ENCODE measurements at regions not wholly inside any gene's neighbourhood (a gene's known extent, or its start where the extent isn't known, plus 50 kb on each side); places are given as distances from the start of the nearest gene placed in this dataset.

DNA sequence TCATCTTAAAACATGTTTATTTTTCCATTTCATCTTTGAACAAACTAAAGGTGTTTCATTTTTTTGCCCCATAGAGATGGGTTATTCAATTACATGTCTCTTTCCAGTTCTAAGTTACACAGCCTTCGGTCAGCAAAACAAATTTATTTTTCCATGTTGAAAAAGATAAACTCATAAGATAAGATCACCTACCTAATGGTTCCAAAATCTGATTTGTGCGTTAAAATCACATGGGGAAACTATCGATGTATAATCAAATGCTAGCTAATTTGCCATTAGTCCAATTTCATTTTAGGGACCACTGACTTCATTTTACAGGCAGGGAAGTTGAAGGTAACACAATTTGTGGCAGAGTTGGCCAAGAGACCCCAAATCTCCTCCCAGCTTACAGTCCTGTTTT is 67.2 kb upstream of the ACSL1 start:
- Histone ChIP-seq H3K27ac (ENCODE audit: poor library complexity, severe bottlenecking) (no peak overlapping the region), H3K4me1 (ENCODE audit: insufficient read depth, poor library complexity, severe bottlenecking) (no peaks in the 10 kb centered on the region), H3K27me3 (ENCODE audit: insufficient read depth, poor library complexity, severe bottlenecking) (no peaks in the 10 kb centered on the region), H3K36me3 (ENCODE audit: low read depth) (no peaks in the 10 kb centered on the region), H3K9me3 (ENCODE audit: severe bottlenecking) (no peaks in the 10 kb centered on the region), H3K4me3 (ENCODE audit: severe bottlenecking) (no peak overlapping the region)
- ATAC-seq (ENCODE audit: low read depth) (no peak), DNase-seq (ENCODE audit: low spot score) (no peak)
- TF ChIP-seq, protein P1, sequence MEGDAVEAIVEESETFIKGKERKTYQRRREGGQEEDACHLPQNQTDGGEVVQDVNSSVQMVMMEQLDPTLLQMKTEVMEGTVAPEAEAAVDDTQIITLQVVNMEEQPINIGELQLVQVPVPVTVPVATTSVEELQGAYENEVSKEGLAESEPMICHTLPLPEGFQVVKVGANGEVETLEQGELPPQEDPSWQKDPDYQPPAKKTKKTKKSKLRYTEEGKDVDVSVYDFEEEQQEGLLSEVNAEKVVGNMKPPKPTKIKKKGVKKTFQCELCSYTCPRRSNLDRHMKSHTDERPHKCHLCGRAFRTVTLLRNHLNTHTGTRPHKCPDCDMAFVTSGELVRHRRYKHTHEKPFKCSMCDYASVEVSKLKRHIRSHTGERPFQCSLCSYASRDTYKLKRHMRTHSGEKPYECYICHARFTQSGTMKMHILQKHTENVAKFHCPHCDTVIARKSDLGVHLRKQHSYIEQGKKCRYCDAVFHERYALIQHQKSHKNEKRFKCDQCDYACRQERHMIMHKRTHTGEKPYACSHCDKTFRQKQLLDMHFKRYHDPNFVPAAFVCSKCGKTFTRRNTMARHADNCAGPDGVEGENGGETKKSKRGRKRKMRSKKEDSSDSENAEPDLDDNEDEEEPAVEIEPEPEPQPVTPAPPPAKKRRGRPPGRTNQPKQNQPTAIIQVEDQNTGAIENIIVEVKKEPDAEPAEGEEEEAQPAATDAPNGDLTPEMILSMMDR (IDR thresholded peaks at IDR 0.05; ENCODE audit: poor library complexity, severe bottlenecking) = no peak

DNA sequence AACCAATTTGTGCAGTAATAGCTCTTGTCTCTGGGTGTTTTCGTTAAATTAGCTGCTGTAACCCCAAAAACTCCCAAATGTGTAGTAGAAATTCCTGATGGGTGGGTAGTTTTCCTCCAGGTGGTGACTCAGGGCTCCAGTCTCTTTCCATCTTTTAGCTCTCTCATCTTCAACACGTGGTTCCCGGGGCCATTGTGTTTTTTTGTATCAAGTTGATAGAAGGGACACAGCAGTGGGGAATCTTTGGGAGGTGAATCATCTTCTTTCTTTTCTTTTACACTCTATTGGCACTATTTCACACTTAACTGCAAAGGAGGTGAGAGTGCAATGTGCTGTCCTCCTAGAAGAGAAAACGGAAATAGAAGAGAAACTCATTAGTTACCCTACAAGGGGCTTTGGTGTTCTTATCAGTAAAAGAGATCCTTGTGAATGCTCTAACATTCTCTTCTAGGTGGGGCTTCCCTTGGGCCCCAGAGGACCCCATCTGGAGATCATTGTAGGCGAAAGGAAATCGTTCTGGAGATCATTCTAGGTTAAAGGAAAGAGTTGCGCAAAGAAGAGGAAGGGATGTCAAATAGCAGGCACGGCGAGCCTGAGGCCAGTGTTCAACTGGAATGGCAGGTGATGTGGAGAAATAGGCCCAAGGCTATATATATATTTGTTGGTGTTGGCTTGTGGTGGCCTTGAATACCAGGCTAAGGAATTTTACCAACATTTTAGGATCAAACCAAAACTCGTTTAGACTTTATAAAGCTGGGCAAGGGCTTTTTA is 68.2 kb upstream of the ACSL1 start:
- TF ChIP-seq, protein P1 (IDR thresholded peaks at IDR 0.05; ENCODE audit: poor library complexity, severe bottlenecking) = no peak
- H3K27ac ChIP-seq (ENCODE audit: poor library complexity, severe bottlenecking) = no peak overlapping the region
- H3K4me1 ChIP-seq (ENCODE audit: insufficient read depth, poor library complexity, severe bottlenecking) = no peaks in the 10 kb centered on the region
- H3K27me3 ChIP-seq (ENCODE audit: insufficient read depth, poor library complexity, severe bottlenecking) = no peaks in the 10 kb centered on the region
- no peak for DNase-seq (ENCODE audit: low spot score)
- H3K36me3 ChIP-seq (ENCODE audit: low read depth) = no peaks in the 10 kb centered on the region
- no peaks in the 10 kb centered on the region for H3K9me3 ChIP-seq (ENCODE audit: severe bottlenecking)
- no peak for ATAC-seq (ENCODE audit: low read depth)
- H3K4me3 ChIP-seq (ENCODE audit: severe bottlenecking) = no peak overlapping the region

DNA sequence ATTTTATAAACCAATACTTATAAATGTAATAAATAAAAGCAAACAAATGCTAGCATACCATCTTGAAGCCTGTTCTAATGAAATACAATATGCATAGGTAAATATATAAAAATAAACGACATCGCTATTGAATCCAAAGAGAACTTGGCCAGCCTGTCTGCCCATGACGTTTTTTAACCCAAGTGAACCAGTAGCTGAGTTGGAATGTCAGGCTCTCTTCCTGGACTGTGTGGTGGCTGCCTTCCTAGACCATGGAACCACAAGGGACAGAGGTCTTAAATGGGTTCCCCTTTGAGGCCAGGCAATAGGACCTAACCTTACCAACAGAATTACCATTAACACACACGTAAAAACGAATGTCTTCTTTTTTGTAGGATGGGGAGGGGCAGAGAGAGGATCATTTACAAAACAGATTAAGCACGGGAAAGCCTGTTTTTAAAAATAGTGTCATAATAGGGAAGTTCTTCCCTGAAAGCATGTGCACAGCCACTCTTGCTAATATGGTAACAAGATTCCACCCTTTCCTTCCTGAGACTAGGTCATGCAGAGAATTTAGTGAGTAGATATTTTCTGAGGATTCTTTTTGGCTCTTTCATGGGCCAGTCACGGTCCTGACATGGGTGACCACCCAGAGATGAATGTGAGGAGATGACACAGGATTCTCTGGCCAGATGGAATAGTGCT is 69.4 kb upstream of the ACSL1 start:
- H3K27me3 ChIP-seq (ENCODE audit: insufficient read depth, poor library complexity, severe bottlenecking) = no peaks in the 10 kb centered on the region
- TF ChIP-seq, protein P1 (IDR thresholded peaks at IDR 0.05; ENCODE audit: poor library complexity, severe bottlenecking) = no peak
- no peaks in the 10 kb centered on the region for H3K4me1 ChIP-seq (ENCODE audit: insufficient read depth, poor library complexity, severe bottlenecking)
- no peak overlapping the region for H3K4me3 ChIP-seq (ENCODE audit: severe bottlenecking)
- H3K27ac ChIP-seq (ENCODE audit: poor library complexity, severe bottlenecking) = no peak overlapping the region
- DNase-seq (ENCODE audit: low spot score) = no peak
- no peaks in the 10 kb centered on the region for H3K36me3 ChIP-seq (ENCODE audit: low read depth)
- no peak for ATAC-seq (ENCODE audit: low read depth)
- no peaks in the 10 kb centered on the region for H3K9me3 ChIP-seq (ENCODE audit: severe bottlenecking)

DNA sequence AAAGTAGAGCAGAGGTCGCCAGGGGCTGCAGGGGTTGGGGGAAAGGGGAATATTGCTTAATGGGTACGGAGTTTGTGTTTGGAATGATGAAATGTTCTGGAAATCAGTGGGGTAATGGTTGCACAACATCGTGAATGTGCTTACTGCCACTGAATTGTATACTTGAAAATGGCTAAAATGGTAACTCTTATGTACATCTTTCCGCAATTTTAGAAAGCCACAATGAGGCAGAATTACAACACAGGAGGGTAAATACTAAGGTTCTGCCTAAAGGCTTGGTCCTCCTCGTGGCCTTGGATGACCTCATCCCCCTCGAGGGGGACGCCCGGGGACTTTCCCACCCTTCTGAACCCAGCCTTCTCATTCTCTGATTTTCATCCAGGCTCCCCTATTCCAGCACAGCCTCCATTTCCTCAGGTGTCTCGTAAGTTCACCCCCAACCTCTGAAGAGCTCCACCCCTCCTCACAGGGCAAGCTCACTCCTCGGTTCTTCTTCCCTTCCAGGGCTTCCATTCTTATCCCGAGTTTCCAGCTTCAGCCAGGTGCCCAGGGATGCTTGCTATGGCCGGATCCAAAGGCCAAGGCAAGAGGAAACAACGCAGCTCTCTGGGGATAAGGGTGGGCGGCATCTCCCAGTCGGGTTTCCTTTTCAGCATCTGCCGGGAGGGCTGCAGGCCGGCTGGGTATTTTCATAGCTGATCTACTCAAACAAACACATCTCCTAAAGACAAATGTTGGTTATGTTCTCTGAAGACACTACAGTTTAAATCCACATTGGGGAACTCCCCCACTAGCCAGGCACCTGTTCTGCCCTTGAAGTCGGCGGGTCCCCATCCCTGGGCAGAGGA is 71.3 kb upstream of the ACSL1 start:
- ATAC-seq (ENCODE audit: low read depth) = no peak
- no peaks in the 10 kb centered on the region for H3K4me1 ChIP-seq (ENCODE audit: insufficient read depth, poor library complexity, severe bottlenecking)
- no peaks in the 10 kb centered on the region for H3K27me3 ChIP-seq (ENCODE audit: insufficient read depth, poor library complexity, severe bottlenecking)
- no peak overlapping the region for H3K27ac ChIP-seq (ENCODE audit: poor library complexity, severe bottlenecking)
- no peaks in the 10 kb centered on the region for H3K9me3 ChIP-seq (ENCODE audit: severe bottlenecking)
- no peak overlapping the region for H3K4me3 ChIP-seq (ENCODE audit: severe bottlenecking)
- no peaks in the 10 kb centered on the region for H3K36me3 ChIP-seq (ENCODE audit: low read depth)
- TF ChIP-seq, protein P1 (IDR thresholded peaks at IDR 0.05; ENCODE audit: poor library complexity, severe bottlenecking) = no peak
- no peak for DNase-seq (ENCODE audit: low spot score)

All from RWPE2 (cell line).